ENCODE measurements at regions not wholly inside any gene's neighbourhood (a gene's known extent, or its start where the extent isn't known, plus 50 kb on each side); places are given as distances from the start of the nearest gene placed in this dataset.

- DNase-seq: no peak
- no peak overlapping the region for H3K4me3 ChIP-seq
- no peaks in the 10 kb centered on the region for H3K9me3 ChIP-seq (replicated peaks)
- no peaks in the 10 kb centered on the region for H3K36me3 ChIP-seq
- intact Hi-C loops (cut with micrococcal nuclease): no loop called here
- no peak for TF ChIP-seq CTCF (IDR thresholded peaks at IDR 0.05; ENCODE audit: borderline replicate concordance)
- H3K4me1 ChIP-seq: no peaks in the 10 kb centered on the region
- no peak overlapping the region for H3K27ac ChIP-seq (replicated peaks)
- no peaks in the 10 kb centered on the region for H3K27me3 ChIP-seq (ENCODE audit: low read depth)
These were observed 214.9 kb upstream of the SPRED2 start for GRCh38 chr2:65647249-65647842.

GRCh38 chr2:65640793-65641103 is 208.3 kb upstream of the SPRED2 start:
- H3K4me1 ChIP-seq: no peaks in the 10 kb centered on the region
- no peak for TF ChIP-seq CTCF (IDR thresholded peaks at IDR 0.05; ENCODE audit: borderline replicate concordance)
- peaks cover 34% of the 10 kb centered on the region for H3K27me3 ChIP-seq (ENCODE audit: low read depth)
- H3K9me3 ChIP-seq (replicated peaks): no peaks in the 10 kb centered on the region
- DNase-seq: no peak
- intact Hi-C loops (cut with micrococcal nuclease): no loop called here
- H3K36me3 ChIP-seq: no peaks in the 10 kb centered on the region
- no peak overlapping the region for H3K4me3 ChIP-seq
- H3K27ac ChIP-seq (replicated peaks): no peak overlapping the region

GRCh38 chr2:65639156-65639864 is 206.9 kb upstream of the SPRED2 start:
- Histone ChIP-seq H3K27ac (replicated peaks) (no peak overlapping the region), H3K4me1 (no peaks in the 10 kb centered on the region), H3K4me3 (no peak overlapping the region), H3K27me3 (ENCODE audit: low read depth) (peaks cover 48% of the 10 kb centered on the region), H3K36me3 (no peaks in the 10 kb centered on the region), H3K9me3 (replicated peaks) (no peaks in the 10 kb centered on the region)
- no peak for TF ChIP-seq CTCF (IDR thresholded peaks at IDR 0.05; ENCODE audit: borderline replicate concordance)
- no peak for DNase-seq
- intact Hi-C loops (cut with micrococcal nuclease): no loop called here

- no peaks in the 10 kb centered on the region for H3K4me1 ChIP-seq
- intact Hi-C loops (cut with micrococcal nuclease): no loop called here
- no peak for DNase-seq
- TF ChIP-seq CTCF (IDR thresholded peaks at IDR 0.05; ENCODE audit: borderline replicate concordance): peak; percentile 9
- H3K4me3 ChIP-seq: no peak overlapping the region
- no peak overlapping the region for H3K27ac ChIP-seq (replicated peaks)
- no peaks in the 10 kb centered on the region for H3K9me3 ChIP-seq (replicated peaks)
- peaks cover 57% of the 10 kb centered on the region for H3K27me3 ChIP-seq (ENCODE audit: low read depth)
- no peaks in the 10 kb centered on the region for H3K36me3 ChIP-seq
These were observed 206.0 kb upstream of the SPRED2 start for GRCh38 chr2:65638443-65638842.

GRCh38 chr2:65636813-65637483 is 204.5 kb upstream of the SPRED2 start:
- Histone ChIP-seq H3K4me3 (no peak overlapping the region), H3K4me1 (no peaks in the 10 kb centered on the region), H3K9me3 (replicated peaks) (no peaks in the 10 kb centered on the region), H3K36me3 (no peaks in the 10 kb centered on the region), H3K27me3 (ENCODE audit: low read depth) (peaks cover 58% of the 10 kb centered on the region), H3K27ac (replicated peaks) (no peak overlapping the region)
- intact Hi-C loops (cut with micrococcal nuclease): no loop called here
- DNase-seq: no peak
- TF ChIP-seq CTCF (IDR thresholded peaks at IDR 0.05; ENCODE audit: borderline replicate concordance): no peak
